SK-N-SH (cell line): ENCODE measurements at regions not wholly inside any gene's neighbourhood (a gene's known extent, or its start where the extent isn't known, plus 50 kb on each side); places are given as distances from the start of the nearest gene placed in this dataset.

Experiments used
- CTCF ChIA-PET: fragments of 300-600, 350-600 bp; formaldehyde crosslinking; extraction: SDS; loops from one replicate; lab custom pipeline; 2021; lab: Yijun Ruan, JAX
- POLR2A ChIA-PET: fragments of 350-600 bp; sonication (Branson Sonifier 250); formaldehyde crosslinking; extraction: SDS; loops from one replicate; lab custom pipeline; 2020; ENCODE audit warnings: antibody characterized with exemption, inconsistent platforms; lab: Yijun Ruan, JAX
- DNase-seq: peaks from one replicate; pipeline ENCODE4 v3.0.0; 2012
- H2AFZ ChIP-seq: fragments of 200-600 bp; sonication (generic); 2 replicates; pipeline ENCODE4 v1.8.1; 2016; ENCODE audit warnings: antibody characterized with exemption, mild to moderate bottlenecking, low read depth
- H3F3A ChIP-seq: fragments of 200-600 bp; sonication (generic); replicated peaks from 2 replicates; pipeline ENCODE3; 2016; ENCODE audit warnings: antibody characterized with exemption, mild to moderate bottlenecking; ENCODE audit not compliant: insufficient read depth
- H3K27ac ChIP-seq, 2 experiments: fragments of 200-500 bp in 1 of 2; fragments of 200-600 bp in 1 of 2; sonication (Bioruptor generic) in 1 of 2; sonication (generic), shearing (Covaris generic) in 1 of 2; 2 replicates each; pipeline versions ENCODE4 v1.5.1 to v1.6.1; 2014 to 2016; ENCODE audit warnings: low read depth in 2 of 2, inconsistent platforms in 1 of 2, low read length in 1 of 2, mild to moderate bottlenecking in 1 of 2, mixed read lengths in 1 of 2
- H3K27me3 ChIP-seq: fragments of 200-600 bp; sonication (generic), shearing (Covaris generic); 2 replicates; pipeline ENCODE4 v1.6.1; 2016; ENCODE audit warnings: mixed run types; ENCODE audit not compliant: insufficient read depth
- H3K36me3 ChIP-seq, 2 experiments: fragments of 200-500 bp in 1 of 2; fragments of 200-600 bp in 1 of 2; sonication (Bioruptor generic) in 1 of 2; sonication (generic) in 1 of 2; replicated peaks in 1 of 2; 2 replicates each; pipeline versions ENCODE3 to v1.5.1; 2014 to 2016; ENCODE audit warnings: low read length in 1 of 2, mild to moderate bottlenecking in 1 of 2; ENCODE audit not compliant: insufficient read depth in 2 of 2, control insufficient read depth in 1 of 2
- H3K4me1 ChIP-seq, 2 experiments: fragments of 200-500 bp in 1 of 2; fragments of 200-600 bp in 1 of 2; sonication (Bioruptor generic) in 1 of 2; sonication (generic), shearing (Covaris generic) in 1 of 2; 2 replicates each; pipeline versions ENCODE4 v1.5.1 to v1.6.1; 2014 to 2016; ENCODE audit warnings: low read depth in 1 of 2, low read length in 1 of 2, mixed run types in 1 of 2; ENCODE audit not compliant: insufficient read depth in 2 of 2, control insufficient read depth in 1 of 2
- H3K4me2 ChIP-seq: fragments of 200-600 bp; sonication (generic), shearing (Covaris generic); 2 replicates; pipeline ENCODE4 v1.6.1; 2017; ENCODE audit warnings: mixed run types
- H3K4me3 ChIP-seq, 2 experiments: fragments of 200-500 bp in 1 of 2; fragments of 200-600 bp in 1 of 2; sonication (Bioruptor generic) in 1 of 2; sonication (generic), shearing (Covaris generic) in 1 of 2; 2 replicates each; pipeline versions ENCODE4 v1.5.1 to v1.8.1; 2014 to 2016; ENCODE audit warnings: low read depth in 2 of 2, inconsistent platforms in 1 of 2, low read length in 1 of 2, mild to moderate bottlenecking in 1 of 2, mixed read lengths in 1 of 2, moderate library complexity in 1 of 2
- H3K79me2 ChIP-seq: fragments of 200-600 bp; sonication (generic); 2 replicates; pipeline ENCODE4 v1.8.1; 2017; ENCODE audit warnings: mild to moderate bottlenecking; ENCODE audit not compliant: insufficient read depth
- H3K9ac ChIP-seq: fragments of 200-600 bp; sonication (generic); 2 replicates; pipeline ENCODE4 v1.6.1; 2017; ENCODE audit warnings: mixed run types
- H3K9me2 ChIP-seq: fragments of 200-600 bp; sonication (generic); 2 replicates; pipeline ENCODE4 v1.6.1; 2017; ENCODE audit warnings: mixed run types
- H3K9me3 ChIP-seq: fragments of 200-600 bp; sonication (generic); 2 replicates; pipeline ENCODE4 v1.6.1; 2017; ENCODE audit warnings: mixed run types, mild to moderate bottlenecking, moderate library complexity
- H4K20me1 ChIP-seq: fragments of 200-600 bp; sonication (generic); 2 replicates; pipeline ENCODE4 v1.6.1; 2017; ENCODE audit warnings: mild to moderate bottlenecking, mixed run types; ENCODE audit not compliant: insufficient read depth
- EP300 ChIP-seq, 2 experiments: IDR thresholded peaks; 2 replicates each; pipeline versions ENCODE4 v1.4.0 to v1.6.1; 2012; ENCODE audit warnings: borderline replicate concordance in 1 of 2, low read depth in 1 of 2, low read length in 1 of 2
- FOXJ3 ChIP-seq: sonication (generic); formaldehyde crosslinking; IDR thresholded peaks from 2 replicates; pipeline ENCODE4 v1.5.1; 2020; ENCODE audit warnings: mild to moderate bottlenecking, missing genetic modification reagents
- GABPA ChIP-seq: IDR thresholded peaks from 2 replicates; pipeline ENCODE4 v1.4.0; 2012; ENCODE audit warnings: low read depth, mild to moderate bottlenecking
- MXI1 ChIP-seq: IDR thresholded peaks from 2 replicates; pipeline ENCODE4 v1.6.1; 2012; ENCODE audit warnings: mild to moderate bottlenecking, low read depth, low read length, improper control_type of control experiment
- NFIC ChIP-seq: IDR thresholded peaks from 2 replicates; pipeline ENCODE4 v1.4.0; 2012; ENCODE audit warnings: borderline replicate concordance
- PBX3 ChIP-seq: IDR thresholded peaks from 2 replicates; pipeline ENCODE4; 2012
- POLR2AphosphoS5 ChIP-seq: IDR thresholded peaks from 2 replicates; pipeline ENCODE4 v1.6.1; 2012; ENCODE audit warnings: low read depth, low read length
- RCOR1 ChIP-seq: fragments of 150-350 bp; IDR thresholded peaks from 2 replicates; pipeline ENCODE4 v1.6.1; 2017; ENCODE audit warnings: antibody characterized with exemption, low read length
- REST ChIP-seq: IDR thresholded peaks from 2 replicates; pipeline ENCODE4 v1.6.1; 2012; ENCODE audit warnings: mild to moderate bottlenecking, low read depth, low read length, moderate library complexity
- RFX5 ChIP-seq: IDR thresholded peaks from 2 replicates; pipeline ENCODE4 v1.6.1; 2012; ENCODE audit warnings: mild to moderate bottlenecking, improper control_type of control experiment, low read length
- SMC3 ChIP-seq: IDR thresholded peaks from 2 replicates; pipeline ENCODE4 v1.6.1; 2012; ENCODE audit warnings: low read depth, low read length, improper control_type of control experiment
- TCF12 ChIP-seq: IDR thresholded peaks from 2 replicates; pipeline ENCODE4 v1.4.0; 2012
- TEAD4 ChIP-seq: IDR thresholded peaks from 2 replicates; pipeline ENCODE4 v1.4.0; 2012; ENCODE audit warnings: mild to moderate bottlenecking, borderline replicate concordance; ENCODE audit not compliant: insufficient read depth
- WGBS: methylation state at CpG from one replicate; pipeline ENCODE4 v1.1.6; 2017; ENCODE audit warnings: low lambda C conversion rate; 5-methylcytosine and 5-hydroxymethylcytosine counted together
- TF ChIP-seq, protein P1 (sequence below): fragments of 200-600 bp; sonication (generic); IDR thresholded peaks from 2 replicates; pipeline ENCODE4 v1.6.1; 2017; ENCODE audit warnings: antibody characterized with exemption, mild to moderate bottlenecking, moderate library complexity
- TF ChIP-seq, protein P2 (sequence below): IDR thresholded peaks from 2 replicates; pipeline ENCODE4 v1.4.0; 2012; ENCODE audit warnings: low read depth
- TF ChIP-seq, protein P3 (sequence below): fragments of 150-350 bp; IDR thresholded peaks from 2 replicates; pipeline ENCODE4 v1.6.1; 2017; ENCODE audit warnings: antibody characterized with exemption, low read length, low read depth, borderline replicate concordance

DNA sequence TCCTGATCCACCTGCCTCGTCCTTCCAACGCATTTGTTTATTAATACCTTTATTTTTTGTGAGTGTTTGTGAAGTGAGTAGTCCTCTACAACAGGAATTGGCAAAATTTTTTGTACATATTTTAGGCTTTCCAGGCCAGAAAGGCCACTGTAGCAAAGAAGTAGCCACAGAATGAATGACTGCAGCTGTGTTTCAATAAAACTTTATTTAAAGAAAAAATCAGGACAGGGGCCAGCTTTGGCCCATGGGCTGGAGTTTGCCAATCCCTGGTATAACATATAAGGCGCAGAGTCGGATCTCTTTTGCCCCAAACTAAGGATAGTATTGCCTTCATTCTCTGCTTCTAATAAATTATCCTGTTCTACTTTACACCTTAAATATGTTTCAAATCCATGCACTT is 198.0 kb upstream of the COX10 start:
- no peaks in the 10 kb centered on the region for H3K9me2 ChIP-seq
- TF ChIP-seq, protein P1, sequence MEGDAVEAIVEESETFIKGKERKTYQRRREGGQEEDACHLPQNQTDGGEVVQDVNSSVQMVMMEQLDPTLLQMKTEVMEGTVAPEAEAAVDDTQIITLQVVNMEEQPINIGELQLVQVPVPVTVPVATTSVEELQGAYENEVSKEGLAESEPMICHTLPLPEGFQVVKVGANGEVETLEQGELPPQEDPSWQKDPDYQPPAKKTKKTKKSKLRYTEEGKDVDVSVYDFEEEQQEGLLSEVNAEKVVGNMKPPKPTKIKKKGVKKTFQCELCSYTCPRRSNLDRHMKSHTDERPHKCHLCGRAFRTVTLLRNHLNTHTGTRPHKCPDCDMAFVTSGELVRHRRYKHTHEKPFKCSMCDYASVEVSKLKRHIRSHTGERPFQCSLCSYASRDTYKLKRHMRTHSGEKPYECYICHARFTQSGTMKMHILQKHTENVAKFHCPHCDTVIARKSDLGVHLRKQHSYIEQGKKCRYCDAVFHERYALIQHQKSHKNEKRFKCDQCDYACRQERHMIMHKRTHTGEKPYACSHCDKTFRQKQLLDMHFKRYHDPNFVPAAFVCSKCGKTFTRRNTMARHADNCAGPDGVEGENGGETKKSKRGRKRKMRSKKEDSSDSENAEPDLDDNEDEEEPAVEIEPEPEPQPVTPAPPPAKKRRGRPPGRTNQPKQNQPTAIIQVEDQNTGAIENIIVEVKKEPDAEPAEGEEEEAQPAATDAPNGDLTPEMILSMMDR, result no peak
- no peak for TF ChIP-seq TCF12
- TF ChIP-seq MXI1, result no peak
- TF ChIP-seq RCOR1, result no peak
- TF ChIP-seq, all 33 proteins: peak for 0
- H3K4me3 ChIP-seq, result no peak overlapping the region
- ChIA-PET CTCF (no interaction called here), POLR2A (no interaction called here)
- H3K4me2 ChIP-seq, result no peak overlapping the region
- no peaks in the 10 kb centered on the region for H3K9me3 ChIP-seq
- H3F3A ChIP-seq, result no peaks in the 10 kb centered on the region
- H3K36me3 ChIP-seq, result no peaks in the 10 kb centered on the region
- H4K20me1 ChIP-seq, result no peaks in the 10 kb centered on the region
- DNase-seq, result no peak
- 30% methylated on average over 4 of the region's 4 CpGs for WGBS
- H3K27me3 ChIP-seq, result no peaks in the 10 kb centered on the region; the same call in 1 of the 2 replicates
- H2AFZ ChIP-seq, result no peak overlapping the region
- no peak overlapping the region for H3K27ac ChIP-seq
- no peak overlapping the region for H3K9ac ChIP-seq
- no peaks in the 10 kb centered on the region for H3K4me1 ChIP-seq
- H3K79me2 ChIP-seq, result no peaks in the 10 kb centered on the region

GRCh38 chr17:13874134-13874533 is 195.2 kb upstream of the COX10 start:
- no peaks in the 10 kb centered on the region for H3K4me1 ChIP-seq
- H2AFZ ChIP-seq, result no peak overlapping the region
- no peaks in the 10 kb centered on the region for H3K36me3 ChIP-seq
- no peaks in the 10 kb centered on the region; the same call in 1 of the 2 replicates for H3K27me3 ChIP-seq
- H3K4me3 ChIP-seq, result no peak overlapping the region
- no peaks in the 10 kb centered on the region for H3K9me2 ChIP-seq
- no peaks in the 10 kb centered on the region for H3F3A ChIP-seq
- TF ChIP-seq, protein P2, sequence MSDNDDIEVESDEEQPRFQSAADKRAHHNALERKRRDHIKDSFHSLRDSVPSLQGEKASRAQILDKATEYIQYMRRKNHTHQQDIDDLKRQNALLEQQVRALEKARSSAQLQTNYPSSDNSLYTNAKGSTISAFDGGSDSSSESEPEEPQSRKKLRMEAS, result no peak
- TF ChIP-seq SMC3 (no peak), POLR2AphosphoS5 (no peak), GABPA (no peak), FOXJ3 (CRISPR knock-in tag) (no peak), REST (no peak), TCF12 (no peak), RCOR1 (no peak), NFIC (no peak), PBX3 (no peak), RFX5 (no peak), EP300 (IDR thresholded peaks at IDR 0.05; ENCODE audit: borderline replicate concordance in 1 of 2, low read depth in 1 of 2, low read length in 1 of 2) (no peak), TEAD4 (no peak)
- TF ChIP-seq, protein P1, result no peak
- TF ChIP-seq, protein P3, sequence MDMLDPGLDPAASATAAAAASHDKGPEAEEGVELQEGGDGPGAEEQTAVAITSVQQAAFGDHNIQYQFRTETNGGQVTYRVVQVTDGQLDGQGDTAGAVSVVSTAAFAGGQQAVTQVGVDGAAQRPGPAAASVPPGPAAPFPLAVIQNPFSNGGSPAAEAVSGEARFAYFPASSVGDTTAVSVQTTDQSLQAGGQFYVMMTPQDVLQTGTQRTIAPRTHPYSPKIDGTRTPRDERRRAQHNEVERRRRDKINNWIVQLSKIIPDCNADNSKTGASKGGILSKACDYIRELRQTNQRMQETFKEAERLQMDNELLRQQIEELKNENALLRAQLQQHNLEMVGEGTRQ, result no peak
- DNase-seq, result no peak
- H3K79me2 ChIP-seq, result no peaks in the 10 kb centered on the region
- no peak overlapping the region for H3K4me2 ChIP-seq
- H3K9me3 ChIP-seq, result no peaks in the 10 kb centered on the region
- H3K9ac ChIP-seq, result no peak overlapping the region
- H4K20me1 ChIP-seq, result no peaks in the 10 kb centered on the region
- H3K27ac ChIP-seq, result no peak overlapping the region
- 37% methylated on average over 3 of the region's 3 CpGs for WGBS
- POLR2A ChIA-PET, result no interaction called here
- CTCF ChIA-PET, result no interaction called here
